ENCODE measurements at regions not wholly inside any gene's neighbourhood (a gene's known extent, or its start where the extent isn't known, plus 50 kb on each side); places are given as distances from the start of the nearest gene placed in this dataset.

DNA sequence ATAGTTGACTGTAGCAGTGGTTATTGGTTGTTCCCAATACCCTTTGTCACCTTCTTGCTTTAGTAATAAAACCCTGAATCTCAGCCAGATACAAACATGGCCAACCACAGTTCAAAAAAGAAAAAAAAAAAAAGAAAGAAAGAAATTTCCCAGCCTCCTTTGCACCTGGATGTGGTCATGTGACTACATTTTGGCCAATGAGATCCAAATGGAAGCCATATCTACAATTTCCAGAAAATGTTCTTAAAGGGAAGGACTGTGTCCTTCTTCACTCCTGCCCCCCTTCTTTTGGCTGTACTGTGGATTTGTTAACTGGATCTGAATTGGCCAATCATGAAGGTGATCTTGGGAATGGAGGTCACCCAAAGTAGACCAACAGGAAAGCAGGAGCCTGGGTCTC lies 141.9 kb downstream of the SOX9 start:
- DNase-seq = no peak

DNA sequence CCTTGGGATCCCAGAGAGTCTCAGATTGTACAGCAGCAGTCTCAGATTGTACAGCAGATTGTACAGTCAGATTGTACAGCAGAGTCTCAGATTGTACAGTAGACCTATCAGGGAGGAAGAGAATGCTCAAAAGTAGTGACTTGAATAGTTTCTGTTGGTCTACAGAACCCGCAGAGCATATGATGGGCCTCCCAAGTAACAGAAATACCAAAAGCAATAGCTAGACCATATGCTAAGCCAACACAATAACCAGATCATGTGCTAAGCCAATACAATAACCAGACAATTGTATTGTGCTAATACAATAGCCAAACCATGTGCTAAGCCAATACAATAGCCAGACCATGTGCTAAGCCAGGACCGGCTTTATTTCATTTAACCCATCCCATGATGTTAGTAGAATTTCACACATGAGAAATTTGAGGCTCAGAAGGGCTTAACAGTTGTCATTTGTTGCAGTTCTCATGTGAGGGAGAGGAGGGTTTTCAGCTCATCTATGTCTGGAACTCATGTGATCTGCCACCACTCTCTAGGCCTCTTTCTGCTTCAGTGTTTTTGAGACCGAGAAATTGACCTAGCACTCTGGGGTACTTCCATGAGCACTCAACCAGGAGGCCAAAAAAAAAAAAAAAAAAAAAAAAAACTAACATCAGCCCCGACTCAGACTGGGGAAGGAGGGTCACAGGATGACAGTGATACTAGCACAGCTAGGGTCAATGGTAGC lies 144.0 kb downstream of the SOX9 start:
- no peak for DNase-seq

- no peak for DNase-seq
Measured at GRCh38 chr17:72266112-72266775, 145.4 kb downstream of the SOX9 start.

DNA sequence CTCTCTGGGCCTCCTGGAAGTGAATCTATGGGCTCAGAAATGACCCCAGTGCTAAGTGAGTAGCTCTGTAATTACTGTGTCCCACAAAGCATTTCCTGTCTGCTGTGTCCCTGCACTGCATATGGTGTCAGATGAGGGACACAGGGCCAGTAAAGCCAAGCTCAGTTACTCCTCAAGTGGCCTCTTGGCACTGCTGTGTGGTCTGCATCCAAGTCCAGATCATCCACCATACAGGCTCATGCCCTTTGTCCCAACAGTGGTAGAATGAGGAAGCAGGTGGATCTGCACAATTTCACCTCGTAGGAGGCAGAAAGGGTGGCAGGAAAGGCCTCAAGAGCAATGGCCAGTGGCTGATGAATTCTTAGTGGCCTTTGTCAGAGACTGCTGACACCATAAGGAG lies 146.8 kb downstream of the SOX9 start:
- DNase-seq = no peak

DNA sequence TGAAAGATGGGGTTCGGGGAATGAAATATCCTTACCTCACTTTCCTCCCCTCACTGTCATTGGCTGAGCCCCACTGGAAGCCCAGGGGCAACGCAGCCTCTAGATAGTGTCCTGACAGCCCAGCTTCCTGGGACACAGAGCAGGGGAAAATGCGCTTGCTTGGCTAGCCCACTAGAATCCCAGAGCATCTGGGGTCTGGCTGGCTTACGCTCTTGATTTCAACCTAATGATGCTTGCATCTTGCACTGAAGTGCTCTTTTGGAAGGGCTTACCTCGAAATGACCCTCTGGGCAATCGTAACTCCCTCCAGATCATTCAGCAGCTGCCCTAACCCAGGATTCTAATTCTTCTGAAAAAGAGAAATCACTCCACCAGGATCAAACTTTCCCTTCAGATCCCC lies 147.6 kb downstream of the SOX9 start:
- DNase-seq = no peak

DNA sequence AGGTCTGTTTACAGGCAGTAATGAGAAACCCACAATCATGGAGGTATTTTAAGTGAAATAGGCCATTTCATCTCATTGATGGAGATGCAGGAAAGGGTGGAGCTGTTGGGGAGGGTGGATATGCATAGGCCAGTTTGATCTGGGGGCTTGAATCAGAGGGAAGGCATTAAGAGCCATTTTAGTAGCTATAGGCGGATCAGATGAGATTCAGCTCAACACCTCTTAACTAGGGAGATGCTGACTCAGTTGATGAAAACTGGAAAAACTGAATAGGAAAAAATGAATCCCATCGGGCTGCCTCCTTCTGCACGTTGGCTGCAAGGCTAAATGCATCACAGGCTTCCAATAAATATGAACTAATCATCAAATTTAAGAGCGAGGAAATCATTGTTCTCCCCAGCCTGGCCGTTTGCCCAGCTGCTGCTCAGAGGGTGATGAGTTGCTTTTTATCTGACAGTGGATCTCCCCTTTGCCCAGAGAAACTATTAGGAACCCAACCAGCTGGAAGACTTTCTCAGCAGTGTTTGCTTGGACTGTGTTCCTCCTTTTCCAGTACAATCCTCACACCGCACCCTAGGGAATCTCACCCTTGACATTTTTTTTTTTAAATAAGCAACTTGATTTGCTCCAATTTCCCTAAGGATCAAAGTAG lies 149.6 kb downstream of the SOX9 start:
- DNase-seq = peak; percentile 66

GRCh38 chr17:72271603-72272002 lies 150.8 kb downstream of the SOX9 start:
- no peak for DNase-seq

GRCh38 chr17:72273289-72274056 lies 152.7 kb downstream of the SOX9 start:
- DNase-seq = no peak

DNA sequence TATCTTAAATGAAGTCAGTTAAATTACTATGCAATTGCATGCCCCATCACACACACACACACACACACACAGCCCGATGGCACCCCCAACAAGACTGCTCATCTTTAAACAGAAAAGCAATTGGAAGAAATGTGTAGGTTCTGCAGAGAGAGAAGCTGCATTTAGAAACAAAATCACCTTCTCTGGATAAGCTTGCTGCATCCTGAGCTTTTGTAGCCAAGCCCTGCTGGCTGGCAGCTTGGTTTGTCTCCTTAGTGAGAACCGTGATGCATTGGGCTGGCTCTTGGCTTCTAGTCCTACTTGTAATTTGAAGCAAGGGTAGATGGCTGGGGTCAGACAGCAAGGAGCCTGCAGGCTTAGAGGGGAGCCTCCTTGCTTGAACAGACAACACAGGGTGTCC lies 153.8 kb downstream of the SOX9 start:
- DNase-seq = no peak

GRCh38 chr17:72280881-72281280 lies 160.1 kb downstream of the SOX9 start:
- no peak for DNase-seq

GRCh38 chr17:72282439-72283029 lies 161.7 kb downstream of the SOX9 start:
- no peak for DNase-seq

DNA sequence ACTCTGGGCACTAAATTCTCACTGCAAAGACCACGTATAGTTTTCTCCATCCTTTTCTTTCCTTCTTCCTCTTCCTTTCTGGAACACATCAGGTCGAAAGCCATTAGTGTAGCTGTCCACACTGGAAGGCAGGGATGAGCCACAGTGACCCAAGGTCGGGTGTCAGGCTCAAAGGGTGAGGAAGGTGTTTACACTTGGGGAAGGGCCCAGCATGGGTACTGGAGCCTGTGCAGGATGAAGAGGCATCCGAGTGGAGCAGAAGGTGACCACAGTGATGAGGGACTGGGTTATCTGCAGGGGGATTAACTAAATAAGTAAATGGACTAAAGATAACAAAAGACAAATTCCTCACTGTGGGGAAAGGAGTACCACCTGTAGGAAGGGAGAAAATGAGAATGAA lies 164.0 kb downstream of the SOX9 start:
- no peak for DNase-seq

DNA sequence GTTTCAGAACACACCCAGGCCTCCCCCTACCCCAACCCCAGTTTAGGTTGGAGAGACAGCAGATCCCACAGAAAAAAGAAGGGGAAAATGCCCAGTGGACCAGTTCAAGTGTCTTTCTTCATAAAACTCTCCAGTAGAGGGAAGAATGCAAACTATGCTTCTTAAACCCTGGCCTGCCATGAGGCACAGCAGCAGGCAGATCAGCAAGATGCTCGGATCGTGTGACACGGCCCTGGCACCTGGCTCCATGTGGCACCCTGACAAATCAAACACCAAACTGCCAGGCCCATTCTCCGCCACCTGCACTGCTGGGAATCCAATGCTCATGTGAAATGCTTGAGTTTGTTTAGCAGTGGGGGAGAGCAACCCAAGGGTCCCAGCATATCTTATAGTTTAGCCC lies 166.8 kb downstream of the SOX9 start:
- DNase-seq = no peak

GRCh38 chr17:72294487-72294893 lies 173.7 kb downstream of the SOX9 start:
- no peak for DNase-seq

DNA sequence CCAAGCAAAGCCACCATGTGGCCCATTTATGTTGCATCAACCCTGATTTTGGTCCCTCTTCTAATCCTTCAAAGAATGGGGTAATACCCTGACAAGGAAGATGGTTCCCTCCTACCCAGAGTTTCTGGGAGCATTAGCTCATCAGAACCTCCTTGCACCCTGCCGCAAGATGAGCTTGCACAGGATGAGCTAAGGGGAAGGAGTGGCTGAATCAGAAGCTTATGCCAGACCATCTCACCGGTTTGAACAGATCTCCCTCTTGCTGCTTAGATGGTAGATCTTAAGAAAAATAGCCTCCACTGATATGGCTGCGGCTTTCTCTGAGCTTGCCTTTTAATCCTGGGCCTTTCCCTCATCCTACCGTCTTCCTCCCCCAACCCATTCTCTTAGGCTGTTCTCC lies 175.1 kb downstream of the SOX9 start:
- DNase-seq = no peak

DNA sequence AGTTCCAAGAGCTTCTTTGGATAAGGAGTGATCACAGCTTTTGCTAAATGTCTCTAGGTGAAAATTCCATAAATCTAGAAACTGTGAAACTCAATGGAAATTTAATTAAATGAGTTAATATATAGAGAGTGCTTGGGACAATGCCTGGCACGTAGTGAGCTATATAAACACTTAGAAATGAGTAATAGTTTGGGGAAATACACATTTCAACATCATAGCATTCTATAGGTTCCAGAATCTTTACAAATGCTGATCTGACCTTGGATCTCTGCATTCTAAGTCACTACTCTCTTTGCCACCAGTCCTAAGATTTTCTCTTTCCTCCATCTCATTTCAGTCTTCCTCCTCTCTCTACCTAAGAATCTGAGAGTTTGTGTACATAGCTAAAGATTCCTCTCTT lies 175.6 kb downstream of the SOX9 start:
- DNase-seq = peak; percentile 19

DNA sequence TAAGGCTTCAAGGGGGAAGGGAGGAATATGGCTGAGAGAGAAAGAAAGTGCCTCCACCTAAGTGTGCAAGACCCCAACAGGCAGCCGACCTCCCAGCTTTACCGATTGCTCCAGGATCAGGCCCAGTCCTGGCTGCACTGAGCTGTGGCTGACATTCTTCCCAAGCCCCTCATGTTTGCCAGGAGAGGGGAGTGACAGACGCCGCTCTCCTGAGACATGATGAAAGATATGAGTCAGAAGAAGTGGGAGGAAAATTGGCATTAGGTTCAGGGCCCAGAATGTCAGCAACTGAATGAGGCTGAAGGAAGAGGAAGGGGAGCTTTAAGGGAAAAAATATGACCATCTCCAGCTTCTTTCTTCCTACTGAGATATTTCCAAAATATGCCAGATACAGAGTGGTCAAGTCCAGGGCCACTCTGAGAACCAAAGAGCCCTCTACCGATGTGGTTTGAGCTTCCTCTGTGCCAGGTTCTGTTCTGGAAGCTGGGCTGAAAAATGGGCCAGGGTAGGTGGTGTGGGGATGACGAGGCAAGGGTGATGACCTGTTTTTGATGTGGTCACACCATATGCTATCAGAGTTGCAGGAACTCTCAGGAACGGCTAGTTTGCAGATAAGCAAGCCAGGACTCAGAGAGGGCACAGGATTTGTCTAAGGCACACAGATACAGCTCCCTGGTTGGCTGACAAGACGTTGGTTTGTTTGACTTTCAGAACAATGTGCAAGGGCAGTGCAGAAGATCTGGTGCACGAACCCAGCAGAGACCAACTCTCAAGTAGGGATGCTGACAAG lies 176.7 kb downstream of the SOX9 start:
- peak; percentile 52 for DNase-seq

DNA sequence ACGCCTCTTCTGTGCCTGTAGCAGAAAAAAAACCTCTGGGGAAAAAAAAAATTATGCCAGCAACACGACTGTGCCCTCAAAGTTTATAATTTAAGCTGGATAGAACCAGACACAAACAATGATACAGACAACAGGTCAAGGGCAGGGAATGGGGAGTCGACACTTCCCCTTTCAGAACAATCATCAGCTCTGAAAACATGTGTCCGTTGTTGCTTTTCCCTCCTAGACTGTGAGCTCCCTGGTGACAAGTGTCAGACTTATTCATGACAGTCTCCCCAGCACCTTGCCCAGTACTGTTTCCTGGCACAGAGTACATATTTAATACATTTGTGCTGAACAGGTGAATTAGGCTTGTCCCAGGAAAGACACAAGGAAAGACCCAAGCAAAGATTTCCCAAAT lies 178.3 kb downstream of the SOX9 start:
- no peak for DNase-seq

DNA sequence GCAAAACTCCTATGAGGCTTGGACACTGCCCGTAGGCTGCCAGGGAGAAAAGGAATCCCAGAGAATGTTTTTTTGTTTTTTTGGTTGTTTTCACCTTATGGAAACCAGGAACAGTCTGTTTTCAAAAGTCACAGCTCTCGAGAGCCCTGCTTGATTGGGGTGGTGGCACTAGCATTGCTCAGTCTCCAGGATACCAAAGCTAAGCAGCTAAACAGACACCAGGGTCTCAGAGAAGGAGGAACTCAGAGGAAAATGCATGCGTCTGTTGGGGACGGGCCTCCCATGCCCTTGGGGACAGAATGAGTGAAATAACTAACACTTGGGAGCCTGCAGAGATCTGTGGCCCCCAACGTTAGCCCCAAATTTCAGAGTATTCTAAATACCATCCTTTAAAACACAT lies 178.8 kb downstream of the SOX9 start:
- no peak for DNase-seq

DNA sequence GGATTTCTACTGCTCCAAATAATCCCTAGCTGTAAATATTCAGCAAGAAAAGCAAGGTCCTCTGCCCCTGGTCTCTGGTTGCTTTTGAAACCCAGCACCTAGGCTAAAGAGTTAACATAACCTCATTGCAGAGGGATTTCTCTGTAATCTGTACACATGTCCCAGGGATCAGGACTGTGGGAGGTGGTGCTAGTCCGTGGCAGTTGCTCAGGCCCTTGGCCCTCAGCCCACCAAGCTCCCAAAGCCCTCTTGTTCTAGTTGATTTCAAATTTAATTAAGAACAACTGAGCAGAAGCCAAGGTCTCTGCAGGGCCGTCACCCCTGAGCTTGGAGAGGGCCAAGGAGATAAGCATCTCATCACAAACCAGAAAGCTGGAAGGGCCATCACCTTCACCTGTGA lies 181.1 kb downstream of the SOX9 start:
- DNase-seq = no peak

- DNase-seq = no peak
Measured at GRCh38 chr17:72302735-72303134, 181.9 kb downstream of the SOX9 start.

Data from fibroblast of skin of right quadriceps (primary cell).